ENCODE measurements at regions not wholly inside any gene's neighbourhood (a gene's known extent, or its start where the extent isn't known, plus 50 kb on each side); places are given as distances from the start of the nearest gene placed in this dataset.

DNA sequence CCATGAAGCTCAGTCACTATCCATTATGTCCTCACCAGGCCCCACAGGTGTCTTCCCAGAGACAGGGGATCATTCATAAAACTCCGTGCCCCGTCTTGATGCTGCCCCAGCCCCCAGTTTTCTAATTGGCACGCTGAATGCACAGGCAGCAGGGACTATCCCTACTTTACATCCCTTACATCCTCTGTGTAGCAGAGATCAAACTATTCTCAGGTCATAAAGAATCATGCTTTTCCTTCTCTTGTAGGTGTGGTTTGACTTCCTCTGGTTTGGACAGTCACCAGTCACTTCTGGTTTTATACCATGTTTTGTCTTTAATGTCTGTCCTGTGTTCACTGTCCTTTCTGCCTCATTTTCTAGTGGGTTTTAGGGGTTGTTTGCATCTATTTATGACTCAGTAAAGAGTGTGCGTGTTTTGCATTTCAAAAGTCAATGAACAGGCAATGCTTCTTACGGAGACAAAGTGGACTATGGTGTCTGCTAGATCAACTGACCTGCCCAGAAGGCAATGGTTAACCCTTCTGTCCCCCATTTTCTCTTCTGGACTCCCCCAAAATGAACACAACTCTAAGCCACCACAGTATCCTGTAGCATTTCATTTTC, 140.4 kb upstream of the NPVF start:
- Histone ChIP-seq H3K27me3 (ENCODE audit: control insufficient read depth, insufficient read depth, low read length) (no peaks in the 10 kb centered on the region), H3K4me1 (ENCODE audit: control insufficient read depth in 2 of 3, insufficient read depth in 2 of 3, low read depth in 1 of 3, low read length in 3 of 3) (no peaks in the 10 kb centered on the region), H3K4me3 (ENCODE audit: low read length in 3 of 3) (no peak overlapping the region), H3K9me3 (ENCODE audit: control insufficient read depth in 2 of 3, insufficient read depth in 1 of 3, low read length in 3 of 3) (peaks cover 0 to 13% (median 0%) of the 10 kb centered on the region in 3 donors), H3K27ac (ENCODE audit: low read depth in 2 of 2, low read length in 2 of 2) (no peak overlapping the region), H3K36me3 (ENCODE audit: control insufficient read depth in 2 of 3, insufficient read depth in 3 of 3, low read length in 3 of 3) (no peaks in the 10 kb centered on the region), H3K9ac (ENCODE audit: low read length in 3 of 3) (no peak overlapping the region)
- DNase-seq (no peak), FAIRE-seq (no peak)
- TF ChIP-seq, protein P1, sequence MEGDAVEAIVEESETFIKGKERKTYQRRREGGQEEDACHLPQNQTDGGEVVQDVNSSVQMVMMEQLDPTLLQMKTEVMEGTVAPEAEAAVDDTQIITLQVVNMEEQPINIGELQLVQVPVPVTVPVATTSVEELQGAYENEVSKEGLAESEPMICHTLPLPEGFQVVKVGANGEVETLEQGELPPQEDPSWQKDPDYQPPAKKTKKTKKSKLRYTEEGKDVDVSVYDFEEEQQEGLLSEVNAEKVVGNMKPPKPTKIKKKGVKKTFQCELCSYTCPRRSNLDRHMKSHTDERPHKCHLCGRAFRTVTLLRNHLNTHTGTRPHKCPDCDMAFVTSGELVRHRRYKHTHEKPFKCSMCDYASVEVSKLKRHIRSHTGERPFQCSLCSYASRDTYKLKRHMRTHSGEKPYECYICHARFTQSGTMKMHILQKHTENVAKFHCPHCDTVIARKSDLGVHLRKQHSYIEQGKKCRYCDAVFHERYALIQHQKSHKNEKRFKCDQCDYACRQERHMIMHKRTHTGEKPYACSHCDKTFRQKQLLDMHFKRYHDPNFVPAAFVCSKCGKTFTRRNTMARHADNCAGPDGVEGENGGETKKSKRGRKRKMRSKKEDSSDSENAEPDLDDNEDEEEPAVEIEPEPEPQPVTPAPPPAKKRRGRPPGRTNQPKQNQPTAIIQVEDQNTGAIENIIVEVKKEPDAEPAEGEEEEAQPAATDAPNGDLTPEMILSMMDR (IDR thresholded peaks at IDR 0.05; ENCODE audit: borderline replicate concordance, extremely low read depth, insufficient read depth), result no peak
- intact Hi-C loops (cut with DNase I), result no loop called here

DNA sequence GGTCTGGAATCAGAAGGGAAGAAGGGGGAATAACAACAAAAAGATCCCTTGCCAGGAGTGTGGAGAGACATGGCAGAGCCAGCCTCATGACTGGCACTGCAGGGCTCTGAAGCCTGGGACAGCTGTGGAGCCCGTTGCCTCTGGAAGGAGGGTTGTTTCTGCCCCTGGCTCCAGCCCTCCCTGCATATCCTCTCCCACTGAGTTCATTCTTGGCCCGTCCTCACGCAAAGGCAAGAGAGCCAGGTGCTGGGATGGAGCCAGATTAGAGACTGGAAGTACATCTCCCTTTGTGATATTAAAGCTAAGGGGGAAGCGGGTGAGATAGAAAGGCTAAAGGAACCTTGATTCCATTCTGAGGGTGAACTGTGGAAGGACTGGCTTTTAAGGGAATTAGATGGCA, 141.5 kb upstream of the NPVF start:
- TF ChIP-seq, protein P1 (IDR thresholded peaks at IDR 0.05; ENCODE audit: borderline replicate concordance, extremely low read depth, insufficient read depth), result no peak
- Histone ChIP-seq H3K4me1 (ENCODE audit: control insufficient read depth in 2 of 3, insufficient read depth in 2 of 3, low read depth in 1 of 3, low read length in 3 of 3) (no peaks in the 10 kb centered on the region), H3K9ac (ENCODE audit: low read length in 3 of 3) (no peak overlapping the region), H3K27ac (ENCODE audit: low read depth in 2 of 2, low read length in 2 of 2) (no peak overlapping the region), H3K36me3 (ENCODE audit: control insufficient read depth in 2 of 3, insufficient read depth in 3 of 3, low read length in 3 of 3) (no peaks in the 10 kb centered on the region), H3K9me3 (ENCODE audit: control insufficient read depth in 2 of 3, insufficient read depth in 1 of 3, low read length in 3 of 3) (peaks cover 0 to 13% (median 0%) of the 10 kb centered on the region in 3 donors), H3K4me3 (ENCODE audit: low read length in 3 of 3) (no peak overlapping the region), H3K27me3 (ENCODE audit: control insufficient read depth, insufficient read depth, low read length) (no peaks in the 10 kb centered on the region)
- DNase-seq (no peak), FAIRE-seq (no peak)
- intact Hi-C loops (cut with DNase I), result no loop called here

DNA sequence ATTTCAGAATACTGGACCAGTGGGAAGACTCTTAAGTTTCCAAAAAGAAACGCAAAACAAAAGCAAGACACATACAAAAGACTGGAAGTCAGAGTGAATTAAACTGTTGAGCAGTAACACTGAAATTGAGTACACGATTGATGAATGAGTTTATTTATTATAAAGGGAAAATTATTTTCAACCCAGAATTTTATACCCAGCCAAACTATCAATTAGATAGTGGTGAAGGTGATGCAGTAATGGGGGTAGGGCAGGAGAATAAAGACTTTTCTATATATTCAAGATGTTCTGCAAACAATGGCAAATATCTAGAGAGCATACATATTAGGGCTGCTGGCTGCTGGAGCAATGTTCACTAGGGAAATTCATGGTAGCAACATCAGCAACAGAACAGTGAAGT, 143.7 kb upstream of the NPVF start:
- TF ChIP-seq, protein P1 (IDR thresholded peaks at IDR 0.05; ENCODE audit: borderline replicate concordance, extremely low read depth, insufficient read depth), result no peak
- Histone ChIP-seq H3K9me3 (ENCODE audit: control insufficient read depth in 2 of 3, insufficient read depth in 1 of 3, low read length in 3 of 3) (peaks cover 0 to 13% (median 0%) of the 10 kb centered on the region in 3 donors), H3K36me3 (ENCODE audit: control insufficient read depth in 2 of 3, insufficient read depth in 3 of 3, low read length in 3 of 3) (no peaks in the 10 kb centered on the region), H3K27ac (ENCODE audit: low read depth in 2 of 2, low read length in 2 of 2) (no peak overlapping the region), H3K4me1 (ENCODE audit: control insufficient read depth in 2 of 3, insufficient read depth in 2 of 3, low read depth in 1 of 3, low read length in 3 of 3) (no peaks in the 10 kb centered on the region), H3K4me3 (ENCODE audit: low read length in 3 of 3) (no peak overlapping the region), H3K27me3 (ENCODE audit: control insufficient read depth, insufficient read depth, low read length) (no peaks in the 10 kb centered on the region), H3K9ac (ENCODE audit: low read length in 3 of 3) (no peak overlapping the region)
- no peak for DNase-seq
- intact Hi-C loops (cut with DNase I), result no loop called here
- FAIRE-seq, result no peak

Data from kidney (tissue), 13 donors.